ENCODE measurements at regions not wholly inside any gene's neighbourhood (a gene's known extent, or its start where the extent isn't known, plus 50 kb on each side); places are given as distances from the start of the nearest gene placed in this dataset.

DNA sequence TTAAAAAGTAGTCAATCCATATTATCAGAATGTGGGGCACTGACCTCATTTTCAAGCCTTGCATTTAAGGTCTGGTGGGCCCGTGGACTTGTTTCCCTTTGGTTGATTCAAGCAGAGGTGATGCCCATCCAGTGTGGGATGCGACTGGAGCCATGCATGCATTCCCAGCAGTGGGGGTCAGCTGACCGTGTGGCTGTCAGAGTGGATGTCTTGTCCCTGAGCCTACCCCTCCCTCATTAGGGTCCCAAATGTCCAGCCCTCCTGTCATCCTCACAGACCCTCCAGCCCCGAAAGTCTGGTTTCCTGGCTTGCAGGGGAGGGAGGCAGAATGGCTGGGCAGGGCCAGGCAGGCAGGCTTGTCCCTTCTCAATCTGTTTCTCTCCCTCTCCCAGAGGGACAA, 67.3 kb upstream of the SH3RF3 start:
- Mint-ChIP-seq H3K27ac (no peak overlapping the region), H3K9me3 (no peaks in the 10 kb centered on the region), H3K4me1 (peaks cover 17% of the 10 kb centered on the region), H3K27me3 (ENCODE audit: low read depth) (no peaks in the 10 kb centered on the region; the same call in 1 of the 2 replicates), H3K36me3 (no peaks in the 10 kb centered on the region), H3K4me3 (no peak overlapping the region)
- POLR2A ChIA-PET, result interaction anchor here (0.6 kb wide), 1 partner anchor 412 kb away, joined by 4 read pairs; no protein-coding TSS in a partner anchor
- ATAC-seq (no peak), DNase-seq (ENCODE audit: low spot score) (no peak)
- CTCF ChIA-PET, result no interaction called here
- TF ChIP-seq, protein P1, sequence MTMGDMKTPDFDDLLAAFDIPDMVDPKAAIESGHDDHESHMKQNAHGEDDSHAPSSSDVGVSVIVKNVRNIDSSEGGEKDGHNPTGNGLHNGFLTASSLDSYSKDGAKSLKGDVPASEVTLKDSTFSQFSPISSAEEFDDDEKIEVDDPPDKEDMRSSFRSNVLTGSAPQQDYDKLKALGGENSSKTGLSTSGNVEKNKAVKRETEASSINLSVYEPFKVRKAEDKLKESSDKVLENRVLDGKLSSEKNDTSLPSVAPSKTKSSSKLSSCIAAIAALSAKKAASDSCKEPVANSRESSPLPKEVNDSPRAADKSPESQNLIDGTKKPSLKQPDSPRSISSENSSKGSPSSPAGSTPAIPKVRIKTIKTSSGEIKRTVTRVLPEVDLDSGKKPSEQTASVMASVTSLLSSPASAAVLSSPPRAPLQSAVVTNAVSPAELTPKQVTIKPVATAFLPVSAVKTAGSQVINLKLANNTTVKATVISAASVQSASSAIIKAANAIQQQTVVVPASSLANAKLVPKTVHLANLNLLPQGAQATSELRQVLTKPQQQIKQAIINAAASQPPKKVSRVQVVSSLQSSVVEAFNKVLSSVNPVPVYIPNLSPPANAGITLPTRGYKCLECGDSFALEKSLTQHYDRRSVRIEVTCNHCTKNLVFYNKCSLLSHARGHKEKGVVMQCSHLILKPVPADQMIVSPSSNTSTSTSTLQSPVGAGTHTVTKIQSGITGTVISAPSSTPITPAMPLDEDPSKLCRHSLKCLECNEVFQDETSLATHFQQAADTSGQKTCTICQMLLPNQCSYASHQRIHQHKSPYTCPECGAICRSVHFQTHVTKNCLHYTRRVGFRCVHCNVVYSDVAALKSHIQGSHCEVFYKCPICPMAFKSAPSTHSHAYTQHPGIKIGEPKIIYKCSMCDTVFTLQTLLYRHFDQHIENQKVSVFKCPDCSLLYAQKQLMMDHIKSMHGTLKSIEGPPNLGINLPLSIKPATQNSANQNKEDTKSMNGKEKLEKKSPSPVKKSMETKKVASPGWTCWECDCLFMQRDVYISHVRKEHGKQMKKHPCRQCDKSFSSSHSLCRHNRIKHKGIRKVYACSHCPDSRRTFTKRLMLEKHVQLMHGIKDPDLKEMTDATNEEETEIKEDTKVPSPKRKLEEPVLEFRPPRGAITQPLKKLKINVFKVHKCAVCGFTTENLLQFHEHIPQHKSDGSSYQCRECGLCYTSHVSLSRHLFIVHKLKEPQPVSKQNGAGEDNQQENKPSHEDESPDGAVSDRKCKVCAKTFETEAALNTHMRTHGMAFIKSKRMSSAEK (CRISPR knock-in tag; IDR thresholded peaks at IDR 0.05; ENCODE audit: borderline replicate concordance), result no peak
- TF ChIP-seq, protein P2, sequence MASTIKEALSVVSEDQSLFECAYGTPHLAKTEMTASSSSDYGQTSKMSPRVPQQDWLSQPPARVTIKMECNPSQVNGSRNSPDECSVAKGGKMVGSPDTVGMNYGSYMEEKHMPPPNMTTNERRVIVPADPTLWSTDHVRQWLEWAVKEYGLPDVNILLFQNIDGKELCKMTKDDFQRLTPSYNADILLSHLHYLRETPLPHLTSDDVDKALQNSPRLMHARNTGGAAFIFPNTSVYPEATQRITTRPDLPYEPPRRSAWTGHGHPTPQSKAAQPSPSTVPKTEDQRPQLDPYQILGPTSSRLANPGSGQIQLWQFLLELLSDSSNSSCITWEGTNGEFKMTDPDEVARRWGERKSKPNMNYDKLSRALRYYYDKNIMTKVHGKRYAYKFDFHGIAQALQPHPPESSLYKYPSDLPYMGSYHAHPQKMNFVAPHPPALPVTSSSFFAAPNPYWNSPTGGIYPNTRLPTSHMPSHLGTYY (CRISPR knock-in tag; IDR thresholded peaks at IDR 0.05), result no peak
- TF ChIP-seq, protein P3, sequence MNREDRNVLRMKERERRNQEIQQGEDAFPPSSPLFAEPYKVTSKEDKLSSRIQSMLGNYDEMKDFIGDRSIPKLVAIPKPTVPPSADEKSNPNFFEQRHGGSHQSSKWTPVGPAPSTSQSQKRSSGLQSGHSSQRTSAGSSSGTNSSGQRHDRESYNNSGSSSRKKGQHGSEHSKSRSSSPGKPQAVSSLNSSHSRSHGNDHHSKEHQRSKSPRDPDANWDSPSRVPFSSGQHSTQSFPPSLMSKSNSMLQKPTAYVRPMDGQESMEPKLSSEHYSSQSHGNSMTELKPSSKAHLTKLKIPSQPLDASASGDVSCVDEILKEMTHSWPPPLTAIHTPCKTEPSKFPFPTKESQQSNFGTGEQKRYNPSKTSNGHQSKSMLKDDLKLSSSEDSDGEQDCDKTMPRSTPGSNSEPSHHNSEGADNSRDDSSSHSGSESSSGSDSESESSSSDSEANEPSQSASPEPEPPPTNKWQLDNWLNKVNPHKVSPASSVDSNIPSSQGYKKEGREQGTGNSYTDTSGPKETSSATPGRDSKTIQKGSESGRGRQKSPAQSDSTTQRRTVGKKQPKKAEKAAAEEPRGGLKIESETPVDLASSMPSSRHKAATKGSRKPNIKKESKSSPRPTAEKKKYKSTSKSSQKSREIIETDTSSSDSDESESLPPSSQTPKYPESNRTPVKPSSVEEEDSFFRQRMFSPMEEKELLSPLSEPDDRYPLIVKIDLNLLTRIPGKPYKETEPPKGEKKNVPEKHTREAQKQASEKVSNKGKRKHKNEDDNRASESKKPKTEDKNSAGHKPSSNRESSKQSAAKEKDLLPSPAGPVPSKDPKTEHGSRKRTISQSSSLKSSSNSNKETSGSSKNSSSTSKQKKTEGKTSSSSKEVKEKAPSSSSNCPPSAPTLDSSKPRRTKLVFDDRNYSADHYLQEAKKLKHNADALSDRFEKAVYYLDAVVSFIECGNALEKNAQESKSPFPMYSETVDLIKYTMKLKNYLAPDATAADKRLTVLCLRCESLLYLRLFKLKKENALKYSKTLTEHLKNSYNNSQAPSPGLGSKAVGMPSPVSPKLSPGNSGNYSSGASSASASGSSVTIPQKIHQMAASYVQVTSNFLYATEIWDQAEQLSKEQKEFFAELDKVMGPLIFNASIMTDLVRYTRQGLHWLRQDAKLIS (CRISPR knock-in tag; IDR thresholded peaks at IDR 0.05; ENCODE audit: borderline replicate concordance), result no peak
- TF ChIP-seq, protein P4, sequence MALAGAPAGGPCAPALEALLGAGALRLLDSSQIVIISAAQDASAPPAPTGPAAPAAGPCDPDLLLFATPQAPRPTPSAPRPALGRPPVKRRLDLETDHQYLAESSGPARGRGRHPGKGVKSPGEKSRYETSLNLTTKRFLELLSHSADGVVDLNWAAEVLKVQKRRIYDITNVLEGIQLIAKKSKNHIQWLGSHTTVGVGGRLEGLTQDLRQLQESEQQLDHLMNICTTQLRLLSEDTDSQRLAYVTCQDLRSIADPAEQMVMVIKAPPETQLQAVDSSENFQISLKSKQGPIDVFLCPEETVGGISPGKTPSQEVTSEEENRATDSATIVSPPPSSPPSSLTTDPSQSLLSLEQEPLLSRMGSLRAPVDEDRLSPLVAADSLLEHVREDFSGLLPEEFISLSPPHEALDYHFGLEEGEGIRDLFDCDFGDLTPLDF (CRISPR knock-in tag; IDR thresholded peaks at IDR 0.05), result no peak
- TF ChIP-seq SOX15 (CRISPR knock-in tag; IDR thresholded peaks at IDR 0.05), result no peak
- no peak for TF ChIP-seq TEAD1 (CRISPR knock-in tag; IDR thresholded peaks at IDR 0.05)
- TF ChIP-seq, protein P5, sequence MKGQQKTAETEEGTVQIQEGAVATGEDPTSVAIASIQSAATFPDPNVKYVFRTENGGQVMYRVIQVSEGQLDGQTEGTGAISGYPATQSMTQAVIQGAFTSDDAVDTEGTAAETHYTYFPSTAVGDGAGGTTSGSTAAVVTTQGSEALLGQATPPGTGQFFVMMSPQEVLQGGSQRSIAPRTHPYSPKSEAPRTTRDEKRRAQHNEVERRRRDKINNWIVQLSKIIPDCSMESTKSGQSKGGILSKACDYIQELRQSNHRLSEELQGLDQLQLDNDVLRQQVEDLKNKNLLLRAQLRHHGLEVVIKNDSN (CRISPR knock-in tag; IDR thresholded peaks at IDR 0.05), result no peak
- TF ChIP-seq, protein P6, sequence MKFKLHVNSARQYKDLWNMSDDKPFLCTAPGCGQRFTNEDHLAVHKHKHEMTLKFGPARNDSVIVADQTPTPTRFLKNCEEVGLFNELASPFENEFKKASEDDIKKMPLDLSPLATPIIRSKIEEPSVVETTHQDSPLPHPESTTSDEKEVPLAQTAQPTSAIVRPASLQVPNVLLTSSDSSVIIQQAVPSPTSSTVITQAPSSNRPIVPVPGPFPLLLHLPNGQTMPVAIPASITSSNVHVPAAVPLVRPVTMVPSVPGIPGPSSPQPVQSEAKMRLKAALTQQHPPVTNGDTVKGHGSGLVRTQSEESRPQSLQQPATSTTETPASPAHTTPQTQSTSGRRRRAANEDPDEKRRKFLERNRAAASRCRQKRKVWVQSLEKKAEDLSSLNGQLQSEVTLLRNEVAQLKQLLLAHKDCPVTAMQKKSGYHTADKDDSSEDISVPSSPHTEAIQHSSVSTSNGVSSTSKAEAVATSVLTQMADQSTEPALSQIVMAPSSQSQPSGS (CRISPR knock-in tag; IDR thresholded peaks at IDR 0.05; ENCODE audit: borderline replicate concordance, low read depth), result no peak
- TF ChIP-seq CBFB (CRISPR knock-in tag; IDR thresholded peaks at IDR 0.05; ENCODE audit: low read depth), result no peak
- no peak for TF ChIP-seq CREB1 (CRISPR knock-in tag; IDR thresholded peaks at IDR 0.05)
- no peak for TF ChIP-seq ESRRA (CRISPR knock-in tag; IDR thresholded peaks at IDR 0.05; ENCODE audit: borderline replicate concordance)
- TF ChIP-seq JUN (CRISPR knock-in tag; IDR thresholded peaks at IDR 0.05), result no peak
- TF ChIP-seq, protein P7, sequence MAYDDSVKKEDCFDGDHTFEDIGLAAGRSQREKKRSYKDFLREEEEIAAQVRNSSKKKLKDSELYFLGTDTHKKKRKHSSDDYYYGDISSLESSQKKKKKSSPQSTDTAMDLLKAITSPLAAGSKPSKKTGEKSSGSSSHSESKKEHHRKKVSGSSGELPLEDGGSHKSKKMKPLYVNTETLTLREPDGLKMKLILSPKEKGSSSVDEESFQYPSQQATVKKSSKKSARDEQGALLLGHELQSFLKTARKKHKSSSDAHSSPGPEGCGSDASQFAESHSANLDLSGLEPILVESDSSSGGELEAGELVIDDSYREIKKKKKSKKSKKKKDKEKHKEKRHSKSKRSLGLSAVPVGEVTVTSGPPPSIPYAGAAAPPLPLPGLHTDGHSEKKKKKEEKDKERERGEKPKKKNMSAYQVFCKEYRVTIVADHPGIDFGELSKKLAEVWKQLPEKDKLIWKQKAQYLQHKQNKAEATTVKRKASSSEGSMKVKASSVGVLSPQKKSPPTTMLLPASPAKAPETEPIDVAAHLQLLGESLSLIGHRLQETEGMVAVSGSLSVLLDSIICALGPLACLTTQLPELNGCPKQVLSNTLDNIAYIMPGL (CRISPR knock-in tag; IDR thresholded peaks at IDR 0.05), result no peak
- TF ChIP-seq ZNF416 (CRISPR knock-in tag; IDR thresholded peaks at IDR 0.05), result no peak
- no peak for TF ChIP-seq ETV6 (CRISPR knock-in tag; IDR thresholded peaks at IDR 0.05)
- TF ChIP-seq, protein P8, sequence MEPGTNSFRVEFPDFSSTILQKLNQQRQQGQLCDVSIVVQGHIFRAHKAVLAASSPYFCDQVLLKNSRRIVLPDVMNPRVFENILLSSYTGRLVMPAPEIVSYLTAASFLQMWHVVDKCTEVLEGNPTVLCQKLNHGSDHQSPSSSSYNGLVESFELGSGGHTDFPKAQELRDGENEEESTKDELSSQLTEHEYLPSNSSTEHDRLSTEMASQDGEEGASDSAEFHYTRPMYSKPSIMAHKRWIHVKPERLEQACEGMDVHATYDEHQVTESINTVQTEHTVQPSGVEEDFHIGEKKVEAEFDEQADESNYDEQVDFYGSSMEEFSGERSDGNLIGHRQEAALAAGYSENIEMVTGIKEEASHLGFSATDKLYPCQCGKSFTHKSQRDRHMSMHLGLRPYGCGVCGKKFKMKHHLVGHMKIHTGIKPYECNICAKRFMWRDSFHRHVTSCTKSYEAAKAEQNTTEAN (CRISPR knock-in tag; IDR thresholded peaks at IDR 0.05), result no peak

All from WTC11 (cell line).